Stimulated activated CD8-positive, alpha-beta memory T cell treated with anti-CD3 and anti-CD28 coated beads, Interleukin-12 subunit alpha, Interleukin-12 subunit beta, amount 100 ng/mL, for 1 hour (primary cell): ENCODE measurements at regions not wholly inside any gene's neighbourhood (a gene's known extent, or its start where the extent isn't known, plus 50 kb on each side); places are given as distances from the start of the nearest gene placed in this dataset.
A peak's percentile ranks its signal among the peaks of the same experiment; 100 is the strongest.

Source experiments
- DNase-seq: peaks from one replicate; pipeline ENCODE4 v3.0.0-alpha.2; 2020; ENCODE audit warnings: low read depth

GRCh38 chr12:132424811-132425210 lies 65.1 kb upstream of the FBRSL1 start:
- no peak for DNase-seq

GRCh38 chr12:132423820-132424645 lies 65.9 kb upstream of the FBRSL1 start:
- no peak for DNase-seq

GRCh38 chr12:132423251-132423819 lies 66.6 kb upstream of the FBRSL1 start:
- DNase-seq, result no peak

GRCh38 chr12:132422381-132423043 lies 67.4 kb upstream of the FBRSL1 start:
- no peak for DNase-seq

- no peak for DNase-seq
Observed at GRCh38 chr12:132422040-132422380, 67.9 kb upstream of the FBRSL1 start.

- DNase-seq, result no peak
Observed at GRCh38 chr12:132419631-132420246, 70.2 kb upstream of the FBRSL1 start.

GRCh38 chr12:132418393-132418925 lies 71.5 kb upstream of the FBRSL1 start:
- DNase-seq, result no peak

- no peak for DNase-seq
Observed at GRCh38 chr12:132417741-132418140, 72.2 kb upstream of the FBRSL1 start.

- no peak for DNase-seq
Observed at GRCh38 chr12:132416827-132417226, 73.1 kb upstream of the FBRSL1 start.

GRCh38 chr12:132416121-132416673 lies 73.8 kb upstream of the FBRSL1 start:
- no peak for DNase-seq

GRCh38 chr12:132415327-132416120 lies 74.4 kb upstream of the FBRSL1 start:
- no peak for DNase-seq

GRCh38 chr12:132414634-132415326 lies 75.2 kb upstream of the FBRSL1 start:
- DNase-seq, result peak; percentile 52

- no peak for DNase-seq
Observed at GRCh38 chr12:132413931-132414588, 75.9 kb upstream of the FBRSL1 start.

- no peak for DNase-seq
Observed at GRCh38 chr12:132411457-132411856, 78.5 kb upstream of the FBRSL1 start.

GRCh38 chr12:132410849-132411248 lies 79.1 kb upstream of the FBRSL1 start:
- DNase-seq, result no peak

GRCh38 chr12:132410296-132410625 lies 79.7 kb upstream of the FBRSL1 start:
- DNase-seq, result no peak

GRCh38 chr12:132409495-132410295 lies 80.3 kb upstream of the FBRSL1 start:
- no peak for DNase-seq

- no peak for DNase-seq
Observed at GRCh38 chr12:132408626-132409494, 79.5 kb upstream of the GALNT9 start.

GRCh38 chr12:132407992-132408391 lies 78.6 kb upstream of the GALNT9 start:
- no peak for DNase-seq
